PC-3 (cell line): ENCODE measurements at regions not wholly inside any gene's neighbourhood (a gene's known extent, or its start where the extent isn't known, plus 50 kb on each side); places are given as distances from the start of the nearest gene placed in this dataset.

Source experiments
- ATAC-seq: fragments of 200-7000 bp; cut with Tn5 transposase; 2 replicates; pipeline ENCODE4 v1.9.1; 2020; ENCODE audit warnings: mild to moderate bottlenecking, moderate library complexity
- BruUV-seq: library from RNA; stranded (reverse); fragments of 400-500 nt; replicated peaks from 2 replicates; lab custom pipeline; 2021; lab: Mats Ljungman, UMichigan
- CTCF ChIA-PET: fragments of 300-600 bp; sonication (Branson Sonifier 250); formaldehyde crosslinking; loops from one replicate; lab custom pipeline; 2022; ENCODE audit warnings: antibody characterized with exemption; lab: Charles Lee
- POLR2A ChIA-PET: fragments of 300-600 bp; sonication (Branson Sonifier 250); formaldehyde crosslinking; loops from one replicate; lab custom pipeline; 2022; ENCODE audit warnings: antibody characterized with exemption; ENCODE audit not compliant: unreplicated experiment; lab: Charles Lee
- DNase-seq: peaks from one replicate; pipeline ENCODE4 v3.0.0-alpha.2; 2015
- H2AFZ ChIP-seq: fragments of 300-600 bp; sonication (generic); 2 replicates; pipeline ENCODE4 v1.6.0; 2016; ENCODE audit warnings: antibody characterized with exemption, low read length
- H3F3A ChIP-seq: fragments of 300-600 bp; sonication (generic); one replicate; pipeline ENCODE4 v1.6.0; 2017; ENCODE audit warnings: antibody characterized with exemption, low read length, control low read depth, mild to moderate bottlenecking; ENCODE audit not compliant: unreplicated experiment
- H3K27ac ChIP-seq: fragments of 300-600 bp; sonication (generic); 2 replicates; pipeline ENCODE4 v1.5.1; 2016; ENCODE audit warnings: mild to moderate bottlenecking, low read length
- H3K27me3 ChIP-seq: fragments of 300-600 bp; sonication (generic); 2 replicates; pipeline ENCODE4 v1.6.1; 2016; ENCODE audit warnings: low read length, mixed read lengths
- H3K36me3 ChIP-seq: fragments of 300-600 bp; sonication (generic); 2 replicates; pipeline ENCODE4 v1.6.1; 2016; ENCODE audit warnings: low read depth, mixed run types, low read length, mixed read lengths
- H3K4me1 ChIP-seq: fragments of 300-600 bp; sonication (generic); 2 replicates; pipeline ENCODE4 v1.5.1; 2016; ENCODE audit warnings: low read length; ENCODE audit not compliant: insufficient read depth
- H3K4me2 ChIP-seq: fragments of 300-600 bp; sonication (generic); 2 replicates; pipeline ENCODE4 v1.6.0; 2016; ENCODE audit warnings: low read length
- H3K4me3 ChIP-seq: fragments of 300-600 bp; sonication (generic); 2 replicates; pipeline ENCODE4 v1.5.1; 2016; ENCODE audit warnings: mild to moderate bottlenecking, low read length, mixed read lengths
- H3K79me2 ChIP-seq: fragments of 300-600 bp; sonication (generic); 2 replicates; pipeline ENCODE4 v1.6.1; 2017; ENCODE audit warnings: low read length, mixed read lengths
- H3K9ac ChIP-seq: fragments of 300-600 bp; sonication (generic); 2 replicates; pipeline ENCODE4 v1.6.0; 2016; ENCODE audit warnings: mild to moderate bottlenecking, low read length
- H3K9me2 ChIP-seq: fragments of 300-600 bp; sonication (generic); replicated peaks from 2 replicates; pipeline ENCODE4 v1.6.1; 2016; ENCODE audit warnings: mixed run types, low read length, mixed read lengths
- H3K9me3 ChIP-seq: fragments of 300-600 bp; sonication (generic); 2 replicates; pipeline ENCODE4 v1.6.1; 2016; ENCODE audit warnings: low read length, mixed read lengths
- H4K20me1 ChIP-seq: fragments of 300-600 bp; sonication (generic); 2 replicates; pipeline ENCODE4 v1.6.1; 2016; ENCODE audit warnings: low read length, mixed read lengths
- EZH2 ChIP-seq: fragments of 300-600 bp; sonication (generic); IDR thresholded peaks from one replicate; pipeline ENCODE4 v1.6.1; 2017; ENCODE audit warnings: antibody characterized with exemption, mild to moderate bottlenecking, low read length; ENCODE audit not compliant: unreplicated experiment
- EZH2phosphoT487 ChIP-seq: fragments of 300-600 bp; sonication (generic); IDR thresholded peaks from 2 replicates; pipeline ENCODE4 v1.6.1; 2018; ENCODE audit warnings: mild to moderate bottlenecking, antibody characterized with exemption, low read length, borderline replicate concordance
- intact Hi-C: fragments of 100-400 bp; cut with micrococcal nuclease; formaldehyde crosslinking; loops from 2 replicates; pipeline ENCODE4 v1.9.0; 2023
- TF ChIP-seq, protein P1 (sequence below): fragments of 300-600 bp; sonication (generic); conservative IDR thresholded peaks from 2 replicates; pipeline ENCODE4 v1.5.1; 2017; ENCODE audit warnings: antibody characterized with exemption, low read depth, mild to moderate bottlenecking, low read length

DNA sequence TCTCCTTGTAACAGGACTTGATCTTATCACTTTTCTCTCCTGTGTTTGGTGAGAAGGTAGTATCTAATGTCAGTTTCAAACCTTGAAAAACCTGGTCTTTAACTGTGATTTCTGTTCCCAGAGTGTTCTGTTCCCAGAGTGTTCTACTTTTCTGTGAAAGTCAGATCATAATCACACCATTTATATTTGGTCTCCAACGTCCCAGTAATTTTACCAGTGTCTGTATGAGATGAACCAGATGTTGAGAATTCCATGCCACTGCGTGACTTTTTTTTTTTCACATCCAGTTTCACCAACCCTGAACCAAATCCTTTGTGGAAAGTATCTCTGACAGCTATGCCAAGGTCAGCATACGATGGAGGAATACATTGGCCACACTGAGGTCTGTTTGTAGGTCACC lies 365.2 kb downstream of the USP25 start:
- ChIA-PET CTCF (no interaction called here), POLR2A (no interaction called here)
- H3F3A ChIP-seq = no peaks in the 10 kb centered on the region
- no peak overlapping the region for H3K4me3 ChIP-seq
- no peak for DNase-seq
- no peak for ATAC-seq
- intact Hi-C loops = no loop called here
- no peaks in the 10 kb centered on the region for H3K9me3 ChIP-seq
- H3K27ac ChIP-seq = no peak overlapping the region
- H3K9ac ChIP-seq = no peak overlapping the region
- 0 out of 2 replicates have a peak, but pooled peaks cover 5% of the 10 kb centered on the region for H3K27me3 ChIP-seq
- no peaks in the 10 kb centered on the region for H3K79me2 ChIP-seq
- no peak overlapping the region for H3K4me2 ChIP-seq
- BruUV-seq = no TSS peak
- no peaks in the 10 kb centered on the region for H3K36me3 ChIP-seq
- H2AFZ ChIP-seq = no peak overlapping the region
- H4K20me1 ChIP-seq = no peaks in the 10 kb centered on the region
- no peak for TF ChIP-seq EZH2phosphoT487
- TF ChIP-seq, protein P1, sequence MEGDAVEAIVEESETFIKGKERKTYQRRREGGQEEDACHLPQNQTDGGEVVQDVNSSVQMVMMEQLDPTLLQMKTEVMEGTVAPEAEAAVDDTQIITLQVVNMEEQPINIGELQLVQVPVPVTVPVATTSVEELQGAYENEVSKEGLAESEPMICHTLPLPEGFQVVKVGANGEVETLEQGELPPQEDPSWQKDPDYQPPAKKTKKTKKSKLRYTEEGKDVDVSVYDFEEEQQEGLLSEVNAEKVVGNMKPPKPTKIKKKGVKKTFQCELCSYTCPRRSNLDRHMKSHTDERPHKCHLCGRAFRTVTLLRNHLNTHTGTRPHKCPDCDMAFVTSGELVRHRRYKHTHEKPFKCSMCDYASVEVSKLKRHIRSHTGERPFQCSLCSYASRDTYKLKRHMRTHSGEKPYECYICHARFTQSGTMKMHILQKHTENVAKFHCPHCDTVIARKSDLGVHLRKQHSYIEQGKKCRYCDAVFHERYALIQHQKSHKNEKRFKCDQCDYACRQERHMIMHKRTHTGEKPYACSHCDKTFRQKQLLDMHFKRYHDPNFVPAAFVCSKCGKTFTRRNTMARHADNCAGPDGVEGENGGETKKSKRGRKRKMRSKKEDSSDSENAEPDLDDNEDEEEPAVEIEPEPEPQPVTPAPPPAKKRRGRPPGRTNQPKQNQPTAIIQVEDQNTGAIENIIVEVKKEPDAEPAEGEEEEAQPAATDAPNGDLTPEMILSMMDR = no peak
- TF ChIP-seq EZH2 = no peak
- H3K9me2 ChIP-seq = no peaks in the 10 kb centered on the region
- no peaks in the 10 kb centered on the region for H3K4me1 ChIP-seq

DNA sequence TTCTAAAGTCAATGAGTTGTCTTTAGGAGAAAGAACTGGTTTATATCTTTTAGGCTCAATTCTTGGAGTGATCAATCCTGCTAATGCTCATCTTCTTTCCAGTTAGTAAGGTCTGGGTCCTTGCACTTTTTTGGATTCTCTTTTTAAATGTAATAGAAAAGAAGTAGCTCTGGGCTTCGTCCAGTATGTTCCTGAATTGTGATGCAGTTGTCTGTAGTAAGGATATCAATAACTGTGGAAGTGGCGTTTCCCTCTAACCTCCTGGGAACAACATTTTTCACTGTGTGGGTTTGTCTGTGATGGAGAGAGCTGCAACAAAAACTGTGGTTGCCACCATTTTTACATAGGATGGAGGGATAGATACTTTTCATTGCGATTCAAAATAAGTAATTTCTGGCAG lies 367.2 kb downstream of the USP25 start:
- ChIA-PET CTCF (interaction anchor here (0.5 kb wide), 1 partner anchor 156 kb away, joined by 3 read pairs; no protein-coding TSS in a partner anchor), POLR2A (no interaction called here)
- DNase-seq = no peak
- Histone ChIP-seq H3K27me3 (0 out of 2 replicates have a peak, but pooled peaks cover 5% of the 10 kb centered on the region), H3K9me3 (no peaks in the 10 kb centered on the region), H3F3A (no peaks in the 10 kb centered on the region), H3K4me1 (no peaks in the 10 kb centered on the region), H3K27ac (no peak overlapping the region), H3K9ac (no peak overlapping the region), H3K4me2 (no peak overlapping the region), H3K4me3 (no peak overlapping the region), H3K9me2 (no peaks in the 10 kb centered on the region), H3K79me2 (no peaks in the 10 kb centered on the region), H3K36me3 (no peaks in the 10 kb centered on the region), H2AFZ (no peak overlapping the region), H4K20me1 (no peaks in the 10 kb centered on the region)
- intact Hi-C loops = no loop called here
- no TSS peak for BruUV-seq
- no peak for ATAC-seq
- no peak for TF ChIP-seq EZH2phosphoT487

DNA sequence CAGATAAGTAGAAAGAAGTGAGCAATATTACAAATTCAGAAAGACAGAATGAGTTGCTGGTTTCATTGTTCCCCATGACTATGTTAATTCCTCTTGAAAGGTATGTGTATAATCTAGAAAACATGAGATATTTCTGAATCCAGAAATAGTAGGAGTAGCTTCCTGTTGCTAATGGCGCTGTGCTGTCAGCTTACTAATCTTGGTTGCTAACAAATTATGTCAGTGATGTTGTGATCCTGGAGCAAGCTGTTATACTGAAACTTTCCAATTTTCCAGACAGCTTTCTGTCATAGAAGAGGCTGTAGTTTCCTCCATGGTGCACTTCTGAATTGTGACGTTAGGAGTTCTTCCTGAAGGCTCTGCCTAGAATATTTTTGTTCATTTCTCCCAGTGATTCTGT lies 372.3 kb downstream of the USP25 start:
- no peaks in the 10 kb centered on the region for H3F3A ChIP-seq
- no peak overlapping the region for H2AFZ ChIP-seq
- ATAC-seq (no peak), DNase-seq (no peak)
- BruUV-seq = no TSS peak
- H3K9me3 ChIP-seq = no peaks in the 10 kb centered on the region
- no peak overlapping the region for H3K9ac ChIP-seq
- H3K4me1 ChIP-seq = no peaks in the 10 kb centered on the region
- TF ChIP-seq, protein P1 = no peak
- no peaks in the 10 kb centered on the region for H3K9me2 ChIP-seq
- peaks cover 5% of the 10 kb centered on the region; the same call in 1 of the 2 replicates for H3K27me3 ChIP-seq
- CTCF ChIA-PET = no interaction called here
- no peak overlapping the region for H3K4me2 ChIP-seq
- no peaks in the 10 kb centered on the region for H3K36me3 ChIP-seq
- no peaks in the 10 kb centered on the region for H3K79me2 ChIP-seq
- H3K27ac ChIP-seq = no peak overlapping the region
- no peak overlapping the region for H3K4me3 ChIP-seq
- intact Hi-C loops = no loop called here
- POLR2A ChIA-PET = no interaction called here
- H4K20me1 ChIP-seq = no peaks in the 10 kb centered on the region
